Naive thymus-derived CD8-positive, alpha-beta T cell (primary cell): ENCODE measurements at regions not wholly inside any gene's neighbourhood (a gene's known extent, or its start where the extent isn't known, plus 50 kb on each side); places are given as distances from the start of the nearest gene placed in this dataset.

Source experiments
- ATAC-seq, 2 donors: fragments of 150-1000 bp; cut with Tn5 transposase in 1 of 2; sonication (Bioruptor Pico), chemical (Tn5 transposase) in 1 of 2; 1 replicate in 1 of 2; 2 replicates in 1 of 2; pipeline ENCODE4 v1.10.0; 2021; ENCODE audit warnings: mild to moderate bottlenecking in 2 of 2, moderate library complexity in 2 of 2
- POLR2A ChIA-PET: fragments of 350-600 bp; sonication (Branson Sonifier 250); formaldehyde crosslinking; loops from one replicate; lab custom pipeline; 2021; ENCODE audit warnings: antibody characterized with exemption; lab: Charles Lee
- DNase-seq, 10 donors: peaks; one replicate each; pipeline versions ENCODE4 v3.0.0 to v3.0.0-alpha.2; 2020 to 2022
- H3K27ac Mint-ChIP-seq, 10 donors: one replicate each; pipeline ENCODE4 v1.8.0; 2020 to 2022; ENCODE audit warnings: mild to moderate bottlenecking in 10 of 10, mixed read lengths in 10 of 10, moderate library complexity in 4 of 10, inconsistent platforms in 1 of 10
- H3K27me3 Mint-ChIP-seq, 5 donors: one replicate each; pipeline ENCODE4 v1.8.0; 2021 to 2022; ENCODE audit warnings: mixed read lengths in 5 of 5
- H3K36me3 Mint-ChIP-seq, 3 donors: one replicate each; pipeline ENCODE4 v1.8.0; 2020 to 2022; ENCODE audit warnings: mixed read lengths in 3 of 3, mild to moderate bottlenecking in 2 of 3, inconsistent platforms in 1 of 3
- H3K4me1 Mint-ChIP-seq, 4 donors: one replicate each; pipeline ENCODE4 v1.8.0; 2021 to 2022; ENCODE audit warnings: mixed read lengths in 4 of 4
- H3K4me3 Mint-ChIP-seq, 10 donors: one replicate each; pipeline ENCODE4 v1.8.0; 2020 to 2022; ENCODE audit warnings: mild to moderate bottlenecking in 10 of 10, mixed read lengths in 10 of 10, moderate library complexity in 6 of 10, inconsistent platforms in 1 of 10
- H3K9me3 Mint-ChIP-seq, 9 donors: one replicate each; pipeline ENCODE4 v1.8.0; 2020 to 2022; ENCODE audit warnings: mixed read lengths in 9 of 9, mild to moderate bottlenecking in 3 of 9, inconsistent platforms in 1 of 9, moderate library complexity in 1 of 9

DNA sequence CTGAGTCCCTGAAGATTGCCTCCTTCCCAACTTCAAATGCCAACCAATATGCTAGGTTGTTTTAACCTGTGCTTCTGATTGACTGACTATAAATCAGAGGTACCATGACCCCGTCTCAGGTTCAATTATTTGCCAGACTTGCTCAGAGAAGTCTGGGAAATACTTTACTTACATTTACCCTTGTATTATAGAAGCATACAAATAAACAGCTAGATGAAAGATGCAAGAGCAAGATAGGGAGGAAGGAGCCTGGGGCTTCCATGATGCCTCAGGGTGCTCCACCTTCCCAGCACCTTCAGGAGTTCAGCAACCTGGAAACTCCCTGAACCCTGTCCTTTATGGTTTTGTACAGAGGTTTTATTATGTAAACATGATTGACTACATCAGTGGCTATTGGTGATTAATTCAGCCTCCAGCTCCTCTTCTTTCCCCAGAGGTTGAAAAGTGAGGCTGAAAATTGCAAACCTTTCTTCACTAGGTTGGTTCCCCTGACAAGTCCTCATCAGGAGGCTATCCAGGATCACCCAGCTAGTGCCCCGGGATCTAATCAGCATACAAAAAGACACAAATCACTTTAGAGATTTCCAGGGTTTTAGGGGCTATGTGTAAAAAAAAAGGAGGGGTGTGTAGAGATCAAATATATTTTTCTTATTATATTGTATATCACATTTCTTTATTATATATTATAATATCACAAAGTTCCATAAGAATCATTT, 547.7 kb downstream of the EPM2A start:
- H3K9me3 Mint-ChIP-seq = no peaks in the 10 kb centered on the region
- ATAC-seq (no peak), DNase-seq (no peak)
- no peaks in the 10 kb centered on the region for H3K27me3 Mint-ChIP-seq
- POLR2A ChIA-PET = no interaction called here
- no peaks in the 10 kb centered on the region for H3K4me1 Mint-ChIP-seq
- H3K4me3 Mint-ChIP-seq = no peak overlapping the region
- no peak overlapping the region for H3K27ac Mint-ChIP-seq
- no peaks in the 10 kb centered on the region for H3K36me3 Mint-ChIP-seq

DNA sequence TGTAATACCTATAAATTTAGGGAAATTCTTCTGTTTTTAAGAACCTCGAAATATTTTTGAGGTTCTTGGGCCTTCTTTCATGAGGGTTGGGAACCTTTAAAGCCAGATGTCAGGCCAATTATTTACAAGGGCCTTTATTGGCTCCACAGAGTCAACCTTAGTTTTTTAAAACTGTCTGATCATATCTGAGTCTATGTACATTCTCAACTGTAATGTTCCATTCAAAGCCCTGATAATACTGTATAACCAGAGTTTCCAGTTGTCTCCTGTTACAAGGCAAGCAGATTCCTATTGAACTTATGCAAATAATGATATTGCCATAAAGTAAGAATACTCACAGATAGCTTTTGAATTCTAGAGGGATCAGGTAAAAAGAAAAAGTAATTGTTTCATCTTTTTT, 545.5 kb downstream of the EPM2A start:
- ATAC-seq (no peak), DNase-seq (no peak)
- POLR2A ChIA-PET = no interaction called here
- Mint-ChIP-seq H3K36me3 (no peaks in the 10 kb centered on the region), H3K27ac (no peak overlapping the region), H3K27me3 (no peaks in the 10 kb centered on the region), H3K9me3 (no peaks in the 10 kb centered on the region), H3K4me3 (no peak overlapping the region), H3K4me1 (no peaks in the 10 kb centered on the region)

DNA sequence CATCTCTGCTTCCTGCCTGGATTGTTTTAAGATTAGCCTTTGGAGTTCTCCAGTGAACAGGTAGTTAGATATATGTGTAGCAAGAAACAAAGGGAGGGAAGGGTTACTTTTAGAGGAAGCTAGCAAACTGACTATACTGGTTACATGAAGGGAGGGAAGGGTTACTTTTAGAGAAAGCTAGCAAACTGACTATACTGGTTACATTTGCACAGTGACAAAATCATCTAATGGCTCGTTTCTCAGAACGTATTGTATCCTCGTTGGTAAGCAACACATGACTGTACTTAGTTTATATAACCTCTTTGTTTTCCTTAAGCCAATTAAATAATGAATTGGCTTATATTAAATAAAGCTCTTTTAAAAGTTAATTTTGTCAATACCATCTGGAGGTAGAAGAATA, 540.9 kb downstream of the EPM2A start:
- DNase-seq (no peak), ATAC-seq (no peak)
- Mint-ChIP-seq H3K9me3 (no peaks in the 10 kb centered on the region), H3K4me3 (no peak overlapping the region), H3K27ac (no peak overlapping the region), H3K4me1 (no peaks in the 10 kb centered on the region), H3K36me3 (no peaks in the 10 kb centered on the region), H3K27me3 (peaks cover 0 to 2% (median 0%) of the 10 kb centered on the region in 5 donors)
- POLR2A ChIA-PET = no interaction called here

DNA sequence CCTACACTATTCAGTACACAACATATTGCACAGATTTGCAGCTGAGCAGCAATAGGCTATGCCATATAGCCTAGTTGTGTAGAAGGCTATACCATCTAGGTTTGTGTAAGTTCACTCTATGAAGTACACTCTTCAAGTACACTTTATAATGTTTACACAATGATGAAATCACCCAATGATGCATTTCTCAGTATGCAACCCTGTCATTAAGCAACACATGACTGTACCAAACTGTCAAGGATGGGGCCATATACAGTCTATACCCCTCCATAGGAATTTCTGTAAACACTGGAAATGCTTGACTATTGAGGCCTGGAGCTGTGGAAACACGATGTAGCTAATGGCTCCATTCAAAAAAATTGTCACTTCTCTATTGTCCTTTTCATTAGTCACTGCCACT, 535.4 kb downstream of the EPM2A start:
- Mint-ChIP-seq H3K27me3 (peaks cover 1 to 22% (median 9%) of the 10 kb centered on the region in 5 donors), H3K27ac (no peak overlapping the region), H3K36me3 (no peaks in the 10 kb centered on the region), H3K4me1 (no peaks in the 10 kb centered on the region), H3K4me3 (no peak overlapping the region), H3K9me3 (no peaks in the 10 kb centered on the region)
- ATAC-seq = no peak
- no peak for DNase-seq
- POLR2A ChIA-PET = no interaction called here

DNA sequence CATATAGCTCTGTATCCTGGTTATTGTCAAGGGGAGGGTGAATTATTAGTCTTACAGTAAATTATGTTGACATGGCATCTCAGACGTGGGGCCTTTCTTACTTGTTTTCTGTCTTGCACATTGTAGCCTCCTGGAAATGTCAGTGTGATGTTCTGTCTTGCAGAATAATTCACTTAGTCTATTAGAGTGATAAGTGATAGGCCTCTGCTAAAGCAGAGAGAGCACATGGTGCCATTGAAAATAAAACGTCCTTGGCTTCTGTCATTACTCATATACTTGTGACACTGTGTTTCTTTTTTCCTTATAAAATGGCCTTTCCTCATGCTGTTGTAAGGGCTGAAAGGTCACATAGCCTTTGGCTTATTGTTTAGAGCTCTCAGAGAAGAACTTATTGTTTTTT, 531.0 kb downstream of the EPM2A start:
- Mint-ChIP-seq H3K36me3 (no peaks in the 10 kb centered on the region), H3K4me1 (no peaks in the 10 kb centered on the region), H3K4me3 (no peak overlapping the region), H3K9me3 (no peaks in the 10 kb centered on the region), H3K27me3 (peaks cover 1 to 22% (median 7%) of the 10 kb centered on the region in 5 donors), H3K27ac (no peak overlapping the region)
- POLR2A ChIA-PET = no interaction called here
- DNase-seq (no peak), ATAC-seq (no peak)

DNA sequence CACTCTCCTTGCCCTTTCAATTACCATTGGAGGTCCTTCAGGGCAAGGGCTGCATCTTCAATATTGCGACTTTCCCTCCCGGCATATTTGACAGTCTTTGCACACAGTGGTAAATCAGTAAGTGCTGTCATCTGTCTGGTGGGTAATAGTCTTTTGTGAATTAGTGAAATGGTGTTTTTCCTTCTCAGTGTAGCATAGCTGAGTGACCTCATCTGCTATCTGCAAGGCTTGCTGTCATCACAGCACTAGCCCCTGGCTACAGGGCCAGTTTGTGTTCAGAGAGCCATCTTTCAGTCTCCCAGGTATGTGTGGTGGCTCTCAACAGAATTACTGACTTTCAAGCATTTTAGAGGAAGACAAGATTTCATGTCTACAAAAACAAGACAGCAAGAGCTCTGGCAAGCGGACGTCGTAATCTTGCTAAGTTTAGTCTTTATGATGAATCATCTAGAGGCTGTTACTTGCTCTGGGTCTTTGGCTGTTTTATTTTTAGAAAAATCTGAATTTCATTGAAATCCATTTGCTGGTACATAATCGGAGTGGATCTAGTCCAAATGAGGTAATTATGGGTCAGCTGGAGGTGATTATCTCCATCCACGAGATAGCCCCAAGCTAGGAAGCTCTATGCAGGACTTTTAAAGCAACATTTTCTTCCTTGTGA, 528.9 kb downstream of the EPM2A start:
- Mint-ChIP-seq H3K9me3 (no peaks in the 10 kb centered on the region), H3K4me3 (no peak overlapping the region), H3K36me3 (no peaks in the 10 kb centered on the region), H3K27ac (no peak overlapping the region), H3K27me3 (peaks cover 0 to 19% (median 7%) of the 10 kb centered on the region in 5 donors), H3K4me1 (no peaks in the 10 kb centered on the region)
- DNase-seq = no peak
- ATAC-seq = no peak
- POLR2A ChIA-PET = no interaction called here

DNA sequence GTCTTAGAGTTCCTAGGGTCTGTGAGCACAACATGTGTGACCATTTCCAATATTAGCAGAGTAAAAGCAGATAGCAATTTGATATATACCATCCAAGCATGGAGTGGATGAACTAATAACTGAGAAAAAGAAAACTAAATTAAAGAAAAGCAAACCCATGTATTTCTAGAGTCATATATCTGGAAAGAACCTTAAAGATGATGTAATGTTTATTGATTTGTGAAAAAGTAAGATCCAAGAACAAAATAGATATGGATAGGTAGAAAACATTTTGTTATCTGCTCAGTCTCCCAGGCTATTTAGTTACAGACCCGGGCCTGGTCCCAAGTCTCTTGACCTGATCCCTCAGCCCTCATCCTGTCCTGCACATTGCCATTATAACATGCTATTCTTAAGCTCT, 526.8 kb downstream of the EPM2A start:
- Mint-ChIP-seq H3K36me3 (no peaks in the 10 kb centered on the region), H3K27me3 (peaks cover 0 to 5% (median 0%) of the 10 kb centered on the region in 5 donors), H3K9me3 (no peaks in the 10 kb centered on the region), H3K27ac (no peak overlapping the region), H3K4me1 (no peaks in the 10 kb centered on the region), H3K4me3 (no peak overlapping the region)
- ATAC-seq = no peak
- POLR2A ChIA-PET = no interaction called here
- no peak for DNase-seq

DNA sequence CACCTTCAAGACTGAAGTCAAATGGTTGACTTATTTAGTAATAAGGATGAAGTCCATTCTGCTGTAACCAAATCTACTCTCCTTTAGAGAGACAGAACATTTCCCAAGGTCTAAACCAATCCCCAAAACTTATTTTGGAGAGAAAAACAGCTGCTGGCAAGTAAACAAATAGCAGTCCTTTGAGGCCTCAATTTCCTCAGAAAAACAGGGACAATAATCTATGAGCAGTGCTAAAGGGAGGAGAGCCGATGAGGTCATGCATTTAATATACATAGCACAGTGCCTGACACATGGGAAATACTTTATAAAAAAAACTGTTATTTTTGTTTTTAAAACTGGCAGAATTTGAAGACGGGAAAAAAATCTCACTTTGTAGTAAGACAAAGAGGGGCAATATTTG, 526.0 kb downstream of the EPM2A start:
- no peaks in the 10 kb centered on the region for H3K4me1 Mint-ChIP-seq
- peaks cover 0 to 5% (median 0%) of the 10 kb centered on the region in 5 donors for H3K27me3 Mint-ChIP-seq
- no peak overlapping the region for H3K4me3 Mint-ChIP-seq
- no peak overlapping the region for H3K27ac Mint-ChIP-seq
- POLR2A ChIA-PET = no interaction called here
- H3K36me3 Mint-ChIP-seq = no peaks in the 10 kb centered on the region
- DNase-seq = no peak
- H3K9me3 Mint-ChIP-seq = no peaks in the 10 kb centered on the region
- ATAC-seq = no peak

DNA sequence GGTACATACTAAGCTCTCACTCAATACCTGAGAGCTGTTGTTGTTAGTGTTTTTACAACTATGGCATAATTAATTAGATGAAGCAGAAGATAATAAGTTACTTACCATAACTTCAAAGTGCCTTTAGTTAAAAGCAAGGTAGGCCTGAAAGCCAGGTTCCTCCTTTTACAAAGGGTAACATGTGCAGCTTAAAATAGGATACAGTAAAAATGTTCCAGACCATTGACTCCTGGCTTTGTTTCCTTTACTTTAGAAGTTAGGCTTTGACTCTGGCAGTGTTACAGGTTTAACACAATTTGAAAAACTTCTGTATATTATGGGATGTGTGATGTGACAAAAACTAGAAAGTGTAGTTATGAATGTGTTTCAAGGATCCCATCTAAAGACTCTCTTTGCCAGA, 522.5 kb downstream of the EPM2A start:
- H3K9me3 Mint-ChIP-seq = no peaks in the 10 kb centered on the region
- H3K27ac Mint-ChIP-seq = no peak overlapping the region
- no peaks in the 10 kb centered on the region for H3K36me3 Mint-ChIP-seq
- no peaks in the 10 kb centered on the region for H3K4me1 Mint-ChIP-seq
- ATAC-seq = no peak
- peaks cover 0 to 3% (median 0%) of the 10 kb centered on the region in 5 donors for H3K27me3 Mint-ChIP-seq
- no peak for DNase-seq
- POLR2A ChIA-PET = no interaction called here
- no peak overlapping the region for H3K4me3 Mint-ChIP-seq

DNA sequence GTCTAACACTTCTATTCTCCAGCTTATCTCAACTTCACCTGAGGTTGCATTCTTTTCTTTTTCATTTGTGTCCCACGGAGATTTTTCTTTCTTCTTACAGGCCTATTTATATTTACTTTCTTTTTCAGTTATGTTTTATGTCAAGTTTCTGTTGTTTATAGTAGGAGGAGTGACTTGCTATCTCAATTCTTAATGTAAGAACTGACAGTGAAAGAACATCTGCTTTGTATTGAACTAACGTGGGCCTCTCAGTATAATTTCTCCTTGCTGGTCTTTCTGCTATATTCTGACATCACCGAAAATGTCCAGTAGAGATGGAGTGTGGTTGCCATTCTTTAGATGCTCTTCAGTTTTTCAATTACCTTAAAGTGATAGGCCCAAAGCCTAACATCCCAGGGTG, 521.7 kb downstream of the EPM2A start:
- no peak for ATAC-seq
- peak overlapping the region in 1 of 10 donors; percentile 18 for H3K27ac Mint-ChIP-seq
- H3K4me3 Mint-ChIP-seq = no peak overlapping the region
- no peaks in the 10 kb centered on the region for H3K36me3 Mint-ChIP-seq
- H3K27me3 Mint-ChIP-seq = peaks cover 0 to 3% (median 0%) of the 10 kb centered on the region in 5 donors
- H3K4me1 Mint-ChIP-seq = no peaks in the 10 kb centered on the region
- POLR2A ChIA-PET = no interaction called here
- DNase-seq = no peak
- H3K9me3 Mint-ChIP-seq = no peaks in the 10 kb centered on the region

DNA sequence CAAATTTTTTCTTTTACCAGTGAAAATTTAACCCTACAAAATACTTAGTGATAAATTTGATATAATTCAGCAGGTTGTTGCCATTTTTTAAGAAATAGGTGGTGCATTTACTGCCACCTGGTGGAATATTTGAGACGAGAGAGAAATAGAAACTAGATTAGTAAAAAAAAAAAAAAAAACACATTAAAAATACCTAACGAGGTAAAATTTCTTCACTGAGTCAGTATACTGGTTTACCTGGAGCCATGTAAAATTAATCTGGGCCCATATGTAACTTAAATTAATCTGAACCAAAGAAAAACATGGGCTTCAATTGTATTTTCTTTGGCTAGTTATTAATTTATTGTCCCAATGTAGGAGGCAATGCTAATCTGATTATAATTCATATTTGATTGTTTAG, 520.8 kb downstream of the EPM2A start:
- H3K27me3 Mint-ChIP-seq = peaks cover 0 to 4% (median 3%) of the 10 kb centered on the region in 5 donors
- no peaks in the 10 kb centered on the region for H3K9me3 Mint-ChIP-seq
- no peak overlapping the region for H3K4me3 Mint-ChIP-seq
- no peaks in the 10 kb centered on the region for H3K36me3 Mint-ChIP-seq
- no peaks in the 10 kb centered on the region for H3K4me1 Mint-ChIP-seq
- peak overlapping the region in 1 of 10 donors; percentile 48 for H3K27ac Mint-ChIP-seq
- no peak for ATAC-seq
- peak in 3 of 10 donors; percentile 10 to 34 (median 20) for DNase-seq
- POLR2A ChIA-PET = interaction anchor here (0.6 kb wide), 1 partner anchor 763 kb away, joined by 3 read pairs; no protein-coding TSS in a partner anchor

DNA sequence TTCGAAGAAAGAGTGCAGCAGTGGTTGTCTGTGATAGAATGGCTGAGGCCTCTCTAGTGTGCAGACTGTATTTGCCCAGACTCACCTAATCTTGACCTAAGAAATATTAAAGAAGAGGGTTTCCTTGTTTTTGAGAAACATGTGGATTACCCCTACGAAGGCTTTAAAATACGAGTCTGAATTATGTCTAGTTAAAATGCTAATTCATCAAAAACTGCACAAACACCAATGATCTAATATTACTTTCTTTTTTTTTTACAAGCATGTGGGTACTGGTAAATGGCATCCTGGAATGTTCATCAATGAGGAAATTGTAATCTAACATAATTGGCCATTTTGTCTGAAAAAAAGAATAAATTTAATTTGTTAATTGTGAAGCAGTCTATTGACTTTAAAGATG, 510.9 kb downstream of the EPM2A start:
- ATAC-seq (no peak), DNase-seq (no peak)
- H3K9me3 Mint-ChIP-seq = peaks cover 0 to 6% (median 0%) of the 10 kb centered on the region in 9 donors
- no peaks in the 10 kb centered on the region for H3K36me3 Mint-ChIP-seq
- H3K4me3 Mint-ChIP-seq = no peak overlapping the region
- peaks cover 0 to 11% (median 7%) of the 10 kb centered on the region in 5 donors for H3K27me3 Mint-ChIP-seq
- no peak overlapping the region for H3K27ac Mint-ChIP-seq
- POLR2A ChIA-PET = no interaction called here
- no peaks in the 10 kb centered on the region for H3K4me1 Mint-ChIP-seq

DNA sequence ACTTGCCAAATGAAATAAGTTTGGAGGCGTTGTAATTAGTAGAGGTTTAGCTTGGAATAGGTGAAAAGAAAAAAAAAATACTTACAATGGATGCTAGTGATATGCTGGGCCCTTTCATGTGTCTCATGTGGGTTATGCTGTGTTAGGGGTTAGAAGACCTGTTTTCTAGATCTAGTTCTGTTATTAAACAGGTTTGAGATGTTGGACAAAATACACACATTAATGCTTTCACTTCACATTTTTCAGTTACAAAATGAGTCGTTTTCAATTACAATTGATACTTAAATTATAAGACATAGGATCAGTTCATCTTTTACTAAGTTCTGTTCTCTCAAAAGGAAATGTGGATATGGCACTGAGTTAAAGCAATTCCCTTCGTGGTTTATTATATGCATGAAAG, 509.8 kb downstream of the EPM2A start:
- Mint-ChIP-seq H3K27ac (no peak overlapping the region), H3K4me3 (no peak overlapping the region), H3K27me3 (peaks cover 0 to 11% (median 6%) of the 10 kb centered on the region in 5 donors), H3K9me3 (peaks cover 0 to 5% (median 0%) of the 10 kb centered on the region in 9 donors), H3K36me3 (no peaks in the 10 kb centered on the region), H3K4me1 (no peaks in the 10 kb centered on the region)
- POLR2A ChIA-PET = no interaction called here
- no peak for ATAC-seq
- DNase-seq = no peak
